Heart left ventricle (tissue), 16 donors: ENCODE measurements at regions not wholly inside any gene's neighbourhood (a gene's known extent, or its start where the extent isn't known, plus 50 kb on each side); places are given as distances from the start of the nearest gene placed in this dataset.

Source experiments
- ATAC-seq, 4 donors: fragments of 200-7000 bp; cut with Tn5 transposase; one replicate each; pipeline ENCODE4 v1.9.1; 2020 to 2022; ENCODE audit warnings: moderate library complexity in 4 of 4, mild to moderate bottlenecking in 3 of 4, moderate number of reproducible peaks in 1 of 4
- DNase-seq, 5 donors: peaks; one replicate each; pipeline ENCODE4 v3.0.0-alpha.2; 2020
- H3K27ac ChIP-seq, 12 donors: fragments of 200-600 bp; sonication (generic) in 4 of 12; one replicate each; pipeline versions ENCODE4 v1.5.0 to v1.8.0; 2016 to 2022; ENCODE audit warnings: mild to moderate bottlenecking in 2 of 12
- H3K27me3 ChIP-seq, 9 donors: fragments of 200-600 bp; sonication (generic) in 2 of 9; one replicate each; pipeline versions ENCODE4 v1.5.1 to v1.8.0; 2016 to 2022; ENCODE audit warnings: mild to moderate bottlenecking in 3 of 9
- H3K36me3 ChIP-seq, 9 donors: fragments of 200-600 bp; sonication (generic) in 2 of 9; one replicate each; pipeline versions ENCODE4 v1.5.0 to v1.8.0; 2018 to 2022; ENCODE audit warnings: mild to moderate bottlenecking in 2 of 9
- H3K4me1 ChIP-seq, 12 donors: fragments of 200-600 bp; sonication (generic) in 4 of 12; one replicate each; pipeline versions ENCODE4 v1.5.0 to v1.8.0; 2016 to 2022; ENCODE audit warnings: mild to moderate bottlenecking in 3 of 12
- H3K4me3 ChIP-seq, 12 donors: fragments of 200-600 bp; sonication (generic) in 4 of 12; one replicate each; pipeline versions ENCODE4 v1.5.0 to v1.8.0; 2017 to 2022; ENCODE audit warnings: mild to moderate bottlenecking in 9 of 12, moderate library complexity in 4 of 12
- H3K9me3 ChIP-seq, 12 donors: fragments of 200-600 bp; sonication (generic) in 4 of 12; one replicate each; pipeline versions ENCODE4 v1.5.0 to v1.8.0; 2016 to 2022; ENCODE audit warnings: mild to moderate bottlenecking in 1 of 12
- CTCF ChIP-seq, 12 donors: fragments of 200-600 bp; sonication (generic) in 4 of 12; IDR thresholded peaks; one replicate each; pipeline versions ENCODE4 v1.5.0 to v1.8.0; 2018 to 2022; ENCODE audit warnings: antibody characterized with exemption in 12 of 12, mild to moderate bottlenecking in 5 of 12
- POLR2A ChIP-seq, 2 donors: fragments of 450-650 bp; IDR thresholded peaks; one replicate each; pipeline ENCODE4 v1.6.1; 2017; ENCODE audit warnings: antibody characterized with exemption in 2 of 2, mild to moderate bottlenecking in 2 of 2, moderate library complexity in 2 of 2
- WGBS, 4 donors: extraction: QIAGEN DNeasy Blood & Tissue Kit in 2 of 4; methylation state at CpG; one replicate each; pipeline versions ENCODE4 v1.1.5 to v1.1.7; 2013 to 2018; 5-methylcytosine and 5-hydroxymethylcytosine counted together
- intact Hi-C, 10 donors: fragments of 100-400 bp; cut with DNase I; formaldehyde crosslinking; loops; one replicate each; pipeline versions ENCODE4 v1.11.1 to v1.14.2; 2022
- donor health status: ischemic (EF 13 %, LVEDD 7.1; RV severe dilation, severe dysfunction).
- donor health status: healthy with polysubstance abuse.
- donor health status: DM: no; HTN: yes; CAD: no.
- donor health status: DM: no; HTN: no; CAD: no.
- donor health status: ischemic (EF 25% LVEDD 6.9; RV normal size, moderate dysfunction).
- donor health status: ischemic (EF 25% LVEDD 5.7; RV mildly dilated, moderate dysfunction).
- donor health status: healthy.
- donor health status: DM: yes; HTN: yes; CAD: no.
- donor health status: ischemic (EF 35%, LVEDD 5.7; RV mildly dilated, moderate dysfunction).
- donor health status: nonischemic (EF 11% LVEDD 7.7; RV severe dilation, severe dysfunction).
- donor health status: DM: yes; HTN: yes; CAD: no.
- donor health status: PGD.
- donor health status: ischemic (EF 29% LVEDD 5.4; RV normal size, mild dysfunction).
- donor health status: nonischemic (EF 23%, LVEDD 6.1; RV moderate dilation, normal function).

DNA sequence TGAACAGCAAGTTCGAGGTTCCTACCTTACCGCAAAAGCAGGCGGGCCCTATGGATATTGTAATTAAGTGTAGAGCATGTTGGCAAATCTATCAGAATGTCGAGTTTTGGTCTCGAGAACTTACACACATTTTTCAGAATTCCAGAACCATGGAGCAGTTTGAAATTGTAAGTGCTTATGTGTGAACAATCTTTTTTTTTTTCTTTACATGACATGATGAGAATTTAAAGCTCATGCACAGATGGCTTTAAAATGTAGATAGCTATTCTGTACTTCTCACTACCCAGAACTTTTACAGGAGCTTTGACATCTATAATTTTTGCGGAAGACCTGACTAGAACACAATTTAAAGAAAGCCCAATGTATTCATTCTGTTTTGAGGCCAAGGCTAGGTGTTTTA, 117.8 kb upstream of the RSPO3 start:
- 86 to 92% (median 89%) methylated on average over 6 of the region's 6 CpGs for WGBS, 4 donors
- intact Hi-C loops, result no loop called here
- ATAC-seq, result no peak
- Histone ChIP-seq H3K4me3 (no peak overlapping the region), H3K27ac (no peak overlapping the region), H3K4me1 (no peaks in the 10 kb centered on the region), H3K9me3 (no peaks in the 10 kb centered on the region), H3K36me3 (no peaks in the 10 kb centered on the region), H3K27me3 (no peaks in the 10 kb centered on the region)
- TF ChIP-seq CTCF (IDR thresholded peaks at IDR 0.05) (no peak), POLR2A (IDR thresholded peaks at IDR 0.05) (no peak)
- no peak for DNase-seq

- TF ChIP-seq POLR2A (IDR thresholded peaks at IDR 0.05) (no peak), CTCF (IDR thresholded peaks at IDR 0.05) (no peak)
- 89 to 94% (median 91%) methylated on average over 3 of the region's 3 CpGs for WGBS, 4 donors
- H3K27ac ChIP-seq, result no peak overlapping the region
- DNase-seq, result no peak
- no peak for ATAC-seq
- no peaks in the 10 kb centered on the region for H3K4me1 ChIP-seq
- intact Hi-C loops, result no loop called here
- no peaks in the 10 kb centered on the region for H3K36me3 ChIP-seq
- H3K27me3 ChIP-seq, result no peaks in the 10 kb centered on the region
- H3K9me3 ChIP-seq, result no peaks in the 10 kb centered on the region
- H3K4me3 ChIP-seq, result no peak overlapping the region
Measured at GRCh38 chr6:127013865-127014264, 104.6 kb upstream of the RSPO3 start.

- intact Hi-C loops, result no loop called here
- no peak for ATAC-seq
- TF ChIP-seq POLR2A (IDR thresholded peaks at IDR 0.05), result no peak
- no peak for TF ChIP-seq CTCF (IDR thresholded peaks at IDR 0.05)
Measured at GRCh38 chr6:127015858-127016257, 102.6 kb upstream of the RSPO3 start.

DNA sequence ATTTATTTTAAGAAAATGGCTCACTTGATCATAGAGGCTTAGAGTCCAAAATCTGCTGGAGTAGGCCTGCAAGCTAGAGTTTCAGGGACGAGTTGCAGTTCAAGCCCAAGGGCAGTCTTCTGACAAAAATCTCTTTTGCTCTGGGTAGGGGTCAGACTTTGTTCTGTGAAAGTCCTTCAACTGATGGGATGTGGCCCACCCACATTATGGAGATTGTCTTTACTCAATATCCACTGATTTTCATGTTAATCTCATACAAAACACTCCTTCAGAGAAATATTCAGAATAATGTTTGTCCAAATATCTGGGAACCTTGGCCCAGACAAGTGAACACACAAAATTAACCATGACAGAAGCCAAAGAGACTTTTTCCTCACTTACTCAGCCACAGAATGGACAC, 98.6 kb upstream of the RSPO3 start:
- WGBS, 4 donors, result 48 to 58% (median 51%) methylated on average over 1 of the region's 1 CpG
- H3K4me1 ChIP-seq, result no peaks in the 10 kb centered on the region
- TF ChIP-seq POLR2A (IDR thresholded peaks at IDR 0.05), result no peak
- no peak for TF ChIP-seq CTCF (IDR thresholded peaks at IDR 0.05)
- no peaks in the 10 kb centered on the region for H3K36me3 ChIP-seq
- DNase-seq (no peak), ATAC-seq (no peak)
- intact Hi-C loops, result no loop called here
- no peak overlapping the region for H3K27ac ChIP-seq
- H3K27me3 ChIP-seq, result no peaks in the 10 kb centered on the region
- H3K9me3 ChIP-seq, result no peaks in the 10 kb centered on the region
- H3K4me3 ChIP-seq, result no peak overlapping the region

More at GRCh38 chr6:127015858-127016257, 102.6 kb upstream of the RSPO3 start:
- Histone ChIP-seq H3K27ac (no peak overlapping the region), H3K9me3 (no peaks in the 10 kb centered on the region), H3K4me3 (no peak overlapping the region), H3K27me3 (no peaks in the 10 kb centered on the region), H3K4me1 (no peaks in the 10 kb centered on the region), H3K36me3 (no peaks in the 10 kb centered on the region)
- no peak for DNase-seq
